ENCODE measurements at regions not wholly inside any gene's neighbourhood (a gene's known extent, or its start where the extent isn't known, plus 50 kb on each side); places are given as distances from the start of the nearest gene placed in this dataset.

- no peak overlapping the region for H3K4me3 ChIP-seq (ENCODE audit: control insufficient read depth in 1 of 2, extremely low read depth in 1 of 2, low read length in 1 of 2)
- H3K9me3 ChIP-seq, result no peaks in the 10 kb centered on the region
- H3K27ac ChIP-seq (ENCODE audit: low read length), result no peak overlapping the region
- no peaks in the 10 kb centered on the region for H3K27me3 Mint-ChIP-seq
- ChIA-PET POLR2A (no interaction called here), CTCF (no interaction called here)
- peaks cover 0 to 4% of the 10 kb centered on the region in 2 experiments for H3K27me3 ChIP-seq (replicated peaks in 1 of 2; ENCODE audit: control insufficient read depth in 2 of 2, extremely low read depth in 1 of 2, insufficient read depth in 2 of 2, low read length in 1 of 2)
- no peaks in the 10 kb centered on the region for H3K4me1 Mint-ChIP-seq
- no peak overlapping the region for H3K4me3 Mint-ChIP-seq
- H3K4me1 ChIP-seq (ENCODE audit: control insufficient read depth in 1 of 2, extremely low read depth in 1 of 2, insufficient read depth in 2 of 2, low read length in 2 of 2), result no peaks in the 10 kb centered on the region
- H3K9me3 Mint-ChIP-seq, result peaks cover 14 to 20% (median 14%) of the 10 kb centered on the region in 3 donors
- DNase-seq (no peak), ATAC-seq (replicated peaks in 1 of 4) (no peak)
- no peak overlapping the region for H3K27ac Mint-ChIP-seq
- no CpG with 5 or more reads among the region's 2 CpGs for WGBS (ENCODE audit: insufficient coverage)
- H3K36me3 ChIP-seq (ENCODE audit: control insufficient read depth in 2 of 2, extremely low read depth in 1 of 2, insufficient read depth in 1 of 2, low read length in 1 of 2), result no peaks in the 10 kb centered on the region
- H3K36me3 Mint-ChIP-seq, result no peaks in the 10 kb centered on the region
Measured at GRCh38 chr5:145509336-145510136, 325.6 kb downstream of the PRELID2 start.

GRCh38 chr5:145506185-145506850 is 328.8 kb downstream of the PRELID2 start:
- Mint-ChIP-seq H3K27ac (no peak overlapping the region), H3K27me3 (no peaks in the 10 kb centered on the region), H3K4me3 (no peak overlapping the region), H3K9me3 (peaks cover 12 to 20% (median 12%) of the 10 kb centered on the region in 3 donors), H3K4me1 (no peaks in the 10 kb centered on the region), H3K36me3 (no peaks in the 10 kb centered on the region)
- ChIA-PET POLR2A (no interaction called here), CTCF (no interaction called here)
- H3K36me3 ChIP-seq (ENCODE audit: control insufficient read depth in 2 of 2, extremely low read depth in 1 of 2, insufficient read depth in 1 of 2, low read length in 1 of 2), result no peaks in the 10 kb centered on the region
- H3K4me3 ChIP-seq (ENCODE audit: control insufficient read depth in 1 of 2, extremely low read depth in 1 of 2, low read length in 1 of 2), result no peak overlapping the region
- ATAC-seq (replicated peaks in 1 of 4) (no peak), DNase-seq (no peak)
- no peak overlapping the region for H3K27ac ChIP-seq (ENCODE audit: low read length)
- H3K27me3 ChIP-seq (replicated peaks in 1 of 2; ENCODE audit: control insufficient read depth in 2 of 2, extremely low read depth in 1 of 2, insufficient read depth in 2 of 2, low read length in 1 of 2), result no peaks in the 10 kb centered on the region
- no peaks in the 10 kb centered on the region for H3K4me1 ChIP-seq (ENCODE audit: control insufficient read depth in 1 of 2, extremely low read depth in 1 of 2, insufficient read depth in 2 of 2, low read length in 2 of 2)
- no peaks in the 10 kb centered on the region for H3K9me3 ChIP-seq
- 71% methylated on average over 2 of the region's 3 CpGs for WGBS (ENCODE audit: insufficient coverage)

GRCh38 chr5:145502906-145503305 is 332.2 kb downstream of the PRELID2 start:
- ATAC-seq (replicated peaks in 1 of 4), result no peak
- Histone ChIP-seq H3K36me3 (ENCODE audit: control insufficient read depth in 2 of 2, extremely low read depth in 1 of 2, insufficient read depth in 1 of 2, low read length in 1 of 2) (no peaks in the 10 kb centered on the region), H3K9me3 (no peaks in the 10 kb centered on the region), H3K4me3 (ENCODE audit: control insufficient read depth in 1 of 2, extremely low read depth in 1 of 2, low read length in 1 of 2) (no peak overlapping the region), H3K4me1 (ENCODE audit: control insufficient read depth in 1 of 2, extremely low read depth in 1 of 2, insufficient read depth in 2 of 2, low read length in 2 of 2) (no peaks in the 10 kb centered on the region), H3K27ac (ENCODE audit: low read length) (no peak overlapping the region), H3K27me3 (replicated peaks in 1 of 2; ENCODE audit: control insufficient read depth in 2 of 2, extremely low read depth in 1 of 2, insufficient read depth in 2 of 2, low read length in 1 of 2) (no peaks in the 10 kb centered on the region)
- POLR2A ChIA-PET, result no interaction called here
- no peak overlapping the region for H3K27ac Mint-ChIP-seq
- no peak for DNase-seq
- H3K27me3 Mint-ChIP-seq, result peaks cover 0 to 1% of the 10 kb centered on the region in 2 donors
- no peak overlapping the region for H3K4me3 Mint-ChIP-seq
- H3K9me3 Mint-ChIP-seq, result peaks cover 8 to 22% (median 17%) of the 10 kb centered on the region in 3 donors
- no CpG with 5 or more reads among the region's 1 CpG for whole genome bisulfite sequencing (ENCODE audit: insufficient coverage)
- H3K36me3 Mint-ChIP-seq, result no peaks in the 10 kb centered on the region
- CTCF ChIA-PET, result no interaction called here
- H3K4me1 Mint-ChIP-seq, result no peaks in the 10 kb centered on the region

- ATAC-seq (replicated peaks in 1 of 4), result no peak
- Mint-ChIP-seq H3K27ac (no peak overlapping the region), H3K4me1 (no peaks in the 10 kb centered on the region), H3K27me3 (peaks cover 0 to 1% of the 10 kb centered on the region in 2 donors), H3K4me3 (no peak overlapping the region), H3K9me3 (peaks cover 8 to 24% (median 17%) of the 10 kb centered on the region in 3 donors), H3K36me3 (no peaks in the 10 kb centered on the region)
- no peak overlapping the region for H3K4me3 ChIP-seq (ENCODE audit: control insufficient read depth in 1 of 2, extremely low read depth in 1 of 2, low read length in 1 of 2)
- POLR2A ChIA-PET, result no interaction called here
- H3K27ac ChIP-seq (ENCODE audit: low read length), result no peak overlapping the region
- no peak for DNase-seq
- no peaks in the 10 kb centered on the region for H3K27me3 ChIP-seq (replicated peaks in 1 of 2; ENCODE audit: control insufficient read depth in 2 of 2, extremely low read depth in 1 of 2, insufficient read depth in 2 of 2, low read length in 1 of 2)
- no peaks in the 10 kb centered on the region for H3K9me3 ChIP-seq
- CTCF ChIA-PET, result no interaction called here
- no peaks in the 10 kb centered on the region for H3K36me3 ChIP-seq (ENCODE audit: control insufficient read depth in 2 of 2, extremely low read depth in 1 of 2, insufficient read depth in 1 of 2, low read length in 1 of 2)
- no peaks in the 10 kb centered on the region for H3K4me1 ChIP-seq (ENCODE audit: control insufficient read depth in 1 of 2, extremely low read depth in 1 of 2, insufficient read depth in 2 of 2, low read length in 2 of 2)
- 50% methylated on average over 1 of the region's 4 CpGs for WGBS (ENCODE audit: insufficient coverage)
Measured at GRCh38 chr5:145500710-145501109, 334.4 kb downstream of the PRELID2 start.

GRCh38 chr5:145499483-145499882 is 335.7 kb downstream of the PRELID2 start:
- ChIA-PET CTCF (no interaction called here), POLR2A (no interaction called here)
- WGBS (ENCODE audit: insufficient coverage), result 33% methylated on average over 2 of the region's 4 CpGs
- H3K9me3 Mint-ChIP-seq, result peaks cover 4 to 14% (median 13%) of the 10 kb centered on the region in 3 donors
- no peak overlapping the region for H3K4me3 ChIP-seq (ENCODE audit: control insufficient read depth in 1 of 2, extremely low read depth in 1 of 2, low read length in 1 of 2)
- H3K27ac ChIP-seq (ENCODE audit: low read length), result no peak overlapping the region
- H3K27me3 Mint-ChIP-seq, result peaks cover 0 to 1% of the 10 kb centered on the region in 2 donors
- no peaks in the 10 kb centered on the region for H3K27me3 ChIP-seq (replicated peaks in 1 of 2; ENCODE audit: control insufficient read depth in 2 of 2, extremely low read depth in 1 of 2, insufficient read depth in 2 of 2, low read length in 1 of 2)
- H3K36me3 ChIP-seq (ENCODE audit: control insufficient read depth in 2 of 2, extremely low read depth in 1 of 2, insufficient read depth in 1 of 2, low read length in 1 of 2), result no peaks in the 10 kb centered on the region
- H3K36me3 Mint-ChIP-seq, result no peaks in the 10 kb centered on the region
- ATAC-seq (replicated peaks in 1 of 4) (no peak), DNase-seq (no peak)
- no peaks in the 10 kb centered on the region for H3K4me1 Mint-ChIP-seq
- H3K4me3 Mint-ChIP-seq, result no peak overlapping the region
- H3K4me1 ChIP-seq (ENCODE audit: control insufficient read depth in 1 of 2, extremely low read depth in 1 of 2, insufficient read depth in 2 of 2, low read length in 2 of 2), result no peaks in the 10 kb centered on the region
- no peaks in the 10 kb centered on the region for H3K9me3 ChIP-seq
- H3K27ac Mint-ChIP-seq, result no peak overlapping the region

- Mint-ChIP-seq H3K27me3 (peaks cover 0 to 1% of the 10 kb centered on the region in 2 donors), H3K36me3 (no peaks in the 10 kb centered on the region), H3K9me3 (peaks cover 7 to 19% (median 14%) of the 10 kb centered on the region in 3 donors), H3K27ac (no peak overlapping the region), H3K4me1 (no peaks in the 10 kb centered on the region), H3K4me3 (no peak overlapping the region)
- ATAC-seq (replicated peaks in 1 of 4), result no peak
- Histone ChIP-seq H3K4me1 (ENCODE audit: control insufficient read depth in 1 of 2, extremely low read depth in 1 of 2, insufficient read depth in 2 of 2, low read length in 2 of 2) (no peaks in the 10 kb centered on the region), H3K27me3 (replicated peaks in 1 of 2; ENCODE audit: control insufficient read depth in 2 of 2, extremely low read depth in 1 of 2, insufficient read depth in 2 of 2, low read length in 1 of 2) (no peaks in the 10 kb centered on the region), H3K36me3 (ENCODE audit: control insufficient read depth in 2 of 2, extremely low read depth in 1 of 2, insufficient read depth in 1 of 2, low read length in 1 of 2) (no peaks in the 10 kb centered on the region), H3K4me3 (ENCODE audit: control insufficient read depth in 1 of 2, extremely low read depth in 1 of 2, low read length in 1 of 2) (no peak overlapping the region), H3K9me3 (no peaks in the 10 kb centered on the region), H3K27ac (ENCODE audit: low read length) (no peak overlapping the region)
- ChIA-PET POLR2A (no interaction called here), CTCF (no interaction called here)
- no CpG with 5 or more reads among the region's 3 CpGs for WGBS (ENCODE audit: insufficient coverage)
- DNase-seq, result no peak
Measured at GRCh38 chr5:145497052-145497451, 338.1 kb downstream of the PRELID2 start.
